ENCODE measurements at regions not wholly inside any gene's neighbourhood (a gene's known extent, or its start where the extent isn't known, plus 50 kb on each side); places are given as distances from the start of the nearest gene placed in this dataset.
"Not testable (repeated sequence)": the region's sequence is repeated elsewhere in the genome, so short reads cannot be mapped to it uniquely, and the experiment has no call there.

- TF ChIP-seq CTCF (conservative IDR thresholded peaks at IDR 0.05; ENCODE audit: low read depth, low read length): no peak
- no peak for DNase-seq (ENCODE audit: low read depth)
- no peak overlapping the region for H3K4me3 ChIP-seq (ENCODE audit: low read depth, low read length)
These were observed 477.6 kb upstream of the LRRC7 start for GRCh38 chr1:69090170-69090569.

GRCh38 chr1:69090752-69091151, 477.0 kb upstream of the LRRC7 start:
- no peak for TF ChIP-seq CTCF (conservative IDR thresholded peaks at IDR 0.05; ENCODE audit: low read depth, low read length)
- H3K4me3 ChIP-seq (ENCODE audit: low read depth, low read length): no peak overlapping the region
- DNase-seq (ENCODE audit: low read depth): no peak

GRCh38 chr1:69102058-69102457, 465.7 kb upstream of the LRRC7 start:
- not testable (repeated sequence) for DNase-seq (ENCODE audit: low read depth); H3K4me3 ChIP-seq (ENCODE audit: low read depth, low read length)

GRCh38 chr1:69103213-69103612, 464.5 kb upstream of the LRRC7 start:
- no peak overlapping the region for H3K4me3 ChIP-seq (ENCODE audit: low read depth, low read length)
- TF ChIP-seq CTCF (conservative IDR thresholded peaks at IDR 0.05; ENCODE audit: low read depth, low read length): no peak
- DNase-seq (ENCODE audit: low read depth): no peak

- H3K4me3 ChIP-seq (ENCODE audit: low read depth, low read length): no peak overlapping the region
- no peak for TF ChIP-seq CTCF (conservative IDR thresholded peaks at IDR 0.05; ENCODE audit: low read depth, low read length)
- no peak for DNase-seq (ENCODE audit: low read depth)
These were observed 463.9 kb upstream of the LRRC7 start for GRCh38 chr1:69103705-69104385.

- no peak overlapping the region for H3K4me3 ChIP-seq (ENCODE audit: low read depth, low read length)
- DNase-seq (ENCODE audit: low read depth): no peak
- TF ChIP-seq CTCF (conservative IDR thresholded peaks at IDR 0.05; ENCODE audit: low read depth, low read length): no peak
These were observed 462.8 kb upstream of the LRRC7 start for GRCh38 chr1:69104894-69105293.

GRCh38 chr1:69109277-69109676, 458.4 kb upstream of the LRRC7 start:
- no peak for TF ChIP-seq CTCF (conservative IDR thresholded peaks at IDR 0.05; ENCODE audit: low read depth, low read length)

More at GRCh38 chr1:69109277-69109676, 458.4 kb upstream of the LRRC7 start:
- no peak overlapping the region for H3K4me3 ChIP-seq (ENCODE audit: low read depth, low read length)
- DNase-seq (ENCODE audit: low read depth): no peak
